Ovary (tissue), 3 donors: ENCODE measurements at regions not wholly inside any gene's neighbourhood (a gene's known extent, or its start where the extent isn't known, plus 50 kb on each side); places are given as distances from the start of the nearest gene placed in this dataset.

Experiments used
- POLR2A ChIP-seq: fragments of 450-650 bp; IDR thresholded peaks from one replicate; pipeline ENCODE4 v1.6.1; 2017; ENCODE audit warnings: antibody characterized with exemption, mild to moderate bottlenecking, moderate library complexity
- TF ChIP-seq, protein P1 (sequence below), 3 donors: fragments of 450-650 bp in 2 of 3; fragments of 200-600 bp in 1 of 3; IDR thresholded peaks; one replicate each; pipeline versions ENCODE4 v1.5.1 to v1.8.0; 2016 to 2022; ENCODE audit warnings: antibody characterized with exemption in 3 of 3, mild to moderate bottlenecking in 1 of 3
- donor health status: DM: no; HTN: no; CAD: no.

DNA sequence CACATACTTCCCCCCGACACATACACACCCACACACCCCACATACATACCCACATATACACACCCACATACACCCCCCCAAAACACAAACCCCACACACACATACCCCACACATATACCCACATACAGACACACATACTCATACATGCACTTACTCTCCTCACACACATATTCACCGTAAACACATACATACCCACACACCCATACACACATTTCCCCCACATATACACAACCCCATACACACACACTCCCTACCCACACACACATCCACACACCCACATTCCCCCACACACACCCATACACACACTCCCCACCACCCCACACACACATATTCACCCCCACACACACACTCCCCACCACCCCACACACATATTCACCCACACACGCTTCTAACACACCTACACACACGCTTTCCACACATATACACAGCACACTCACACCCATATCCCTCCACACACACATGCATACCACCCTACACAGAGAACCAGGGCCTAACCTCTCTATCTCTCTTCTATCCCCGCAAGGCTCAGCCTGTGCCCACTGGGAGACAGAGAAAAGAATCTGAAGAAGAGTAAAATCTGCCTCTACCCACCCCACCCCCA, 182.4 kb upstream of the ETAA1 start:
- TF ChIP-seq, protein P1, sequence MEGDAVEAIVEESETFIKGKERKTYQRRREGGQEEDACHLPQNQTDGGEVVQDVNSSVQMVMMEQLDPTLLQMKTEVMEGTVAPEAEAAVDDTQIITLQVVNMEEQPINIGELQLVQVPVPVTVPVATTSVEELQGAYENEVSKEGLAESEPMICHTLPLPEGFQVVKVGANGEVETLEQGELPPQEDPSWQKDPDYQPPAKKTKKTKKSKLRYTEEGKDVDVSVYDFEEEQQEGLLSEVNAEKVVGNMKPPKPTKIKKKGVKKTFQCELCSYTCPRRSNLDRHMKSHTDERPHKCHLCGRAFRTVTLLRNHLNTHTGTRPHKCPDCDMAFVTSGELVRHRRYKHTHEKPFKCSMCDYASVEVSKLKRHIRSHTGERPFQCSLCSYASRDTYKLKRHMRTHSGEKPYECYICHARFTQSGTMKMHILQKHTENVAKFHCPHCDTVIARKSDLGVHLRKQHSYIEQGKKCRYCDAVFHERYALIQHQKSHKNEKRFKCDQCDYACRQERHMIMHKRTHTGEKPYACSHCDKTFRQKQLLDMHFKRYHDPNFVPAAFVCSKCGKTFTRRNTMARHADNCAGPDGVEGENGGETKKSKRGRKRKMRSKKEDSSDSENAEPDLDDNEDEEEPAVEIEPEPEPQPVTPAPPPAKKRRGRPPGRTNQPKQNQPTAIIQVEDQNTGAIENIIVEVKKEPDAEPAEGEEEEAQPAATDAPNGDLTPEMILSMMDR (IDR thresholded peaks at IDR 0.05), result no peak
- TF ChIP-seq POLR2A, result no peak
